SU-DHL-6 (cell line): ENCODE measurements at regions not wholly inside any gene's neighbourhood (a gene's known extent, or its start where the extent isn't known, plus 50 kb on each side); places are given as distances from the start of the nearest gene placed in this dataset.

ENCODE experiments used
- H2AFZ ChIP-seq: fragments of 200-600 bp; sonication (generic); 2 replicates; pipeline ENCODE4 v1.6.1; 2014; ENCODE audit warnings: low read depth, mild to moderate bottlenecking, moderate library complexity, mixed read lengths, antibody characterized with exemption, low read length; ENCODE audit not compliant: severe bottlenecking
- H3F3A ChIP-seq: fragments of 200-600 bp; shearing (Covaris generic); 2 replicates; pipeline ENCODE4 v1.6.0; 2016; ENCODE audit warnings: antibody characterized with exemption, mild to moderate bottlenecking; ENCODE audit not compliant: insufficient read depth
- H3K27ac ChIP-seq: fragments of 200-600 bp; sonication (generic); 2 replicates; pipeline ENCODE4 v1.5.1; 2016; ENCODE audit warnings: low read depth, mild to moderate bottlenecking, low read length, moderate library complexity, mixed read lengths
- H3K27me3 ChIP-seq: fragments of 200-600 bp; sonication (generic), shearing (Covaris generic); 2 replicates; pipeline ENCODE4 v1.6.0; 2014; ENCODE audit warnings: mild to moderate bottlenecking, low read length
- H3K36me3 ChIP-seq: fragments of 200-600 bp; sonication (generic); 2 replicates; pipeline ENCODE4 v1.6.1; 2014; ENCODE audit warnings: mild to moderate bottlenecking, low read length, mixed read lengths
- H3K4me2 ChIP-seq: fragments of 300-600, 200-600 bp; shearing (Covaris generic), sonication (generic); 2 replicates; pipeline ENCODE4 v1.6.0; 2014; ENCODE audit warnings: low read length, low read depth, mild to moderate bottlenecking; ENCODE audit not compliant: poor library complexity, severe bottlenecking
- H3K4me3 ChIP-seq: fragments of 200-600 bp; sonication (generic); 2 replicates; pipeline ENCODE4 v1.5.1; 2014; ENCODE audit warnings: antibody characterized with exemption, low read length, mild to moderate bottlenecking, mixed read lengths; ENCODE audit not compliant: insufficient read depth, poor library complexity, severe bottlenecking
- H3K79me2 ChIP-seq: fragments of 200-600 bp; sonication (generic); 2 replicates; pipeline ENCODE4 v1.6.1; 2014; ENCODE audit warnings: mild to moderate bottlenecking, low read length, moderate library complexity; ENCODE audit not compliant: insufficient read depth
- H3K9ac ChIP-seq: fragments of 200-600 bp; sonication (generic); 2 replicates; pipeline ENCODE4 v1.7.0; 2014; ENCODE audit warnings: mild to moderate bottlenecking, low read length
- H3K9me2 ChIP-seq: fragments of 200-600 bp; sonication (generic); replicated peaks from 2 replicates; pipeline ENCODE4 v1.6.1; 2014; ENCODE audit warnings: low read length; ENCODE audit not compliant: insufficient read depth
- H3K9me3 ChIP-seq: fragments of 200-600 bp; sonication (generic); 2 replicates; pipeline ENCODE4 v1.6.1; 2014; ENCODE audit warnings: low read length, mixed read lengths; ENCODE audit not compliant: insufficient read depth
- H4K20me1 ChIP-seq: fragments of 200-600 bp; sonication (generic); 2 replicates; pipeline ENCODE4 v1.6.1; 2014; ENCODE audit warnings: low read depth, mild to moderate bottlenecking, antibody characterized with exemption, low read length, moderate library complexity, mixed read lengths
- EZH2phosphoT487 ChIP-seq: fragments of 200-600 bp; sonication (generic), shearing (Covaris generic); conservative IDR thresholded peaks from 2 replicates; pipeline ENCODE4 v1.6.1; 2018; ENCODE audit warnings: mild to moderate bottlenecking, antibody characterized with exemption, low read length, moderate library complexity, mixed read lengths
- TF ChIP-seq, protein P1 (sequence below): fragments of 200-600 bp; sonication (generic); IDR thresholded peaks from one replicate; pipeline ENCODE4 v1.5.1; 2017; ENCODE audit warnings: antibody characterized with exemption, mild to moderate bottlenecking, low read length, moderate library complexity; ENCODE audit not compliant: insufficient read depth, poor library complexity, severe bottlenecking

DNA sequence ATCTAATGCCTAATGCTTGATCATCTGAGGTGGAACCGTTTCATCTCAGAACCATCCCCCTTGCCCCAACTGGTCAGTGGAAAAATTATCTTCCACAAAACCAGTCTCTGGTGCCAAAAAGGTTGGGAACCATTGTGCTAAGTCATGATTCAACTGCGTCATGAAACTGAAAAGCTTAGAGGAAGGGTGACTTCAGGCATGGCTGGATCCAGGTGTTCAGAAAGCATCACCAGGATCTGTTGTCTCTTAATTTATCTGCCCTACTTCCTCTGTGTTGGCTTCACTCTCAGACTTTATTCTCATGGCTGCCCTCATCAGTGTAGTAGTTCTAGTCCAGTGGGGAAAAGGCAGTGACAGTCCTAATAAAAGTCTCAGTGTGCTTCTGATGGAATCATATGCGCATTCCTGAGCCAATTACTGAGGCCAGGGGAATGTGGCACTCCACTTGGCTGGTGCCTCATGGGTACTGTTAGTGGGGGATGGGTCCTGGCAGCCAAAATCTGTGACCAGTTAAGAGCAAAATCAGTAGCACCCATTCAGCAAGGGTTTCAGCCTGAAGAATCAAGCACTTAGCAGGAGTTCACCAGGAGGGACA lies 110.3 kb downstream of the WNT5A start:
- Histone ChIP-seq H2AFZ (no peak overlapping the region), H4K20me1 (no peaks in the 10 kb centered on the region)
- no peak for TF ChIP-seq EZH2phosphoT487
- TF ChIP-seq, protein P1, sequence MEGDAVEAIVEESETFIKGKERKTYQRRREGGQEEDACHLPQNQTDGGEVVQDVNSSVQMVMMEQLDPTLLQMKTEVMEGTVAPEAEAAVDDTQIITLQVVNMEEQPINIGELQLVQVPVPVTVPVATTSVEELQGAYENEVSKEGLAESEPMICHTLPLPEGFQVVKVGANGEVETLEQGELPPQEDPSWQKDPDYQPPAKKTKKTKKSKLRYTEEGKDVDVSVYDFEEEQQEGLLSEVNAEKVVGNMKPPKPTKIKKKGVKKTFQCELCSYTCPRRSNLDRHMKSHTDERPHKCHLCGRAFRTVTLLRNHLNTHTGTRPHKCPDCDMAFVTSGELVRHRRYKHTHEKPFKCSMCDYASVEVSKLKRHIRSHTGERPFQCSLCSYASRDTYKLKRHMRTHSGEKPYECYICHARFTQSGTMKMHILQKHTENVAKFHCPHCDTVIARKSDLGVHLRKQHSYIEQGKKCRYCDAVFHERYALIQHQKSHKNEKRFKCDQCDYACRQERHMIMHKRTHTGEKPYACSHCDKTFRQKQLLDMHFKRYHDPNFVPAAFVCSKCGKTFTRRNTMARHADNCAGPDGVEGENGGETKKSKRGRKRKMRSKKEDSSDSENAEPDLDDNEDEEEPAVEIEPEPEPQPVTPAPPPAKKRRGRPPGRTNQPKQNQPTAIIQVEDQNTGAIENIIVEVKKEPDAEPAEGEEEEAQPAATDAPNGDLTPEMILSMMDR, result no peak

DNA sequence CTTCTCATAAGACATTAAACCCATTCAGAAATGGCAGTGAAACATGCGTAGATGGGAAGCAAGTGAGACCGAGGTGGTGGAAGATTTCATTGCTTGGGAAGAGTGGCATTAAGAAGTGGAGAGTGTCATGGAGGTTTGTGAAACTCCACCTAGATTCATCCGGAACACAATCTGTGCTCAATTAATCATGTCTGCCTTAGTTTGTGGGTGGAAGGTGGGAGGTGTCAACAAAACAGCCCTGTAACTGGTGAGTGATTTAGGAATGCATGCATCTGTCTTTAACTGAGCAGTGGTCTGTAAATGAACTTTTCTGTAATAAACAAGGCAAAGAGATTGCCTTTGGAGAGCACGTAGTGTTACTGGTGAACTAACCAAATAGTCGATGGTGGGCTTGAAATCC lies 113.7 kb downstream of the WNT5A start:
- no peak overlapping the region for H3K4me2 ChIP-seq
- H3F3A ChIP-seq, result no peaks in the 10 kb centered on the region
- H3K9me3 ChIP-seq, result no peaks in the 10 kb centered on the region
- no peaks in the 10 kb centered on the region for H3K27me3 ChIP-seq
- TF ChIP-seq EZH2phosphoT487, result no peak
- TF ChIP-seq, protein P1, result no peak
- no peaks in the 10 kb centered on the region for H3K9me2 ChIP-seq
- H2AFZ ChIP-seq, result no peak overlapping the region
- no peaks in the 10 kb centered on the region for H3K79me2 ChIP-seq
- no peaks in the 10 kb centered on the region for H4K20me1 ChIP-seq
- H3K9ac ChIP-seq, result no peak overlapping the region
- no peak overlapping the region for H3K4me3 ChIP-seq
- H3K27ac ChIP-seq, result no peak overlapping the region
- no peaks in the 10 kb centered on the region for H3K36me3 ChIP-seq

More for the DNA sequence above, 110.3 kb downstream of the WNT5A start:
- H3K4me3 ChIP-seq, result no peak overlapping the region
- H3K4me2 ChIP-seq, result no peak overlapping the region
- H3K27ac ChIP-seq, result no peak overlapping the region
- no peaks in the 10 kb centered on the region for H3K9me3 ChIP-seq
- H3K27me3 ChIP-seq, result no peaks in the 10 kb centered on the region
- no peaks in the 10 kb centered on the region for H3K36me3 ChIP-seq
- no peak overlapping the region for H3K9ac ChIP-seq
- H3F3A ChIP-seq, result no peaks in the 10 kb centered on the region
- no peaks in the 10 kb centered on the region for H3K9me2 ChIP-seq
- no peaks in the 10 kb centered on the region for H3K79me2 ChIP-seq

DNA sequence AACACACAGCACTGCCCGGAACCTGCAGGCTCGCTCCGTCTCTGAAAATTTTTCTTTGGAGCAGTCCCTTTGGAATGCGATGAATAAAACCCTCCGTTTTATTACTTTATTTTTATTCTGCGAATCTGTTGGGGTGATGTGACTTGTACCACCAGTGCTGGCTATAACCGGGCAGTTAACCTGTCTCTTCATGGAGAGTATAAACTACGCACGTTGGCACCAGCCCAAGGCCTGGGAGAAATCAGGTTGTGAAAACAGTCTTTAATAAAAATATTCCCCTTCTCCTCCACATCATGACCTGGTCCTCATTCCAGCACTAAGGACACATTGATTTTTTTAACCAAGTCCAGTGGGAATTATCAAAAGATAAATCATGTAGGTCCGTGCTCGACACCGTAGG lies 116.8 kb downstream of the WNT5A start:
- TF ChIP-seq EZH2phosphoT487, result no peak
- TF ChIP-seq, protein P1, result no peak
- H3F3A ChIP-seq, result no peaks in the 10 kb centered on the region

More for the DNA sequence above, 116.8 kb downstream of the WNT5A start:
- H3K9ac ChIP-seq, result no peak overlapping the region
- H3K9me3 ChIP-seq, result no peaks in the 10 kb centered on the region
- no peaks in the 10 kb centered on the region for H3K36me3 ChIP-seq
- no peak overlapping the region for H3K4me2 ChIP-seq
- H3K79me2 ChIP-seq, result no peaks in the 10 kb centered on the region
- H3K27ac ChIP-seq, result no peak overlapping the region
- H3K9me2 ChIP-seq, result no peaks in the 10 kb centered on the region
- H2AFZ ChIP-seq, result no peak overlapping the region
- no peaks in the 10 kb centered on the region for H3K27me3 ChIP-seq
- no peak overlapping the region for H3K4me3 ChIP-seq
- H4K20me1 ChIP-seq, result no peaks in the 10 kb centered on the region
